Activated CD4-positive, alpha-beta T cell treated with anti-CD3 and anti-CD28 coated beads for 1 hour (primary cell): ENCODE measurements at regions not wholly inside any gene's neighbourhood (a gene's known extent, or its start where the extent isn't known, plus 50 kb on each side); places are given as distances from the start of the nearest gene placed in this dataset.
"Not testable (repeated sequence)": the region's sequence is repeated elsewhere in the genome, so short reads cannot be mapped to it uniquely, and the experiment has no call there.

Source experiments
- DNase-seq: peaks from one replicate; pipeline ENCODE4 v3.0.0-alpha.2; 2020

GRCh38 chr2:128416109-128416785 lies 97.6 kb upstream of the HS6ST1 start:
- DNase-seq = no peak

GRCh38 chr2:128416806-128417205 lies 98.1 kb upstream of the HS6ST1 start:
- DNase-seq = no peak

- not testable (repeated sequence) for DNase-seq
These were observed 98.6 kb upstream of the HS6ST1 start for GRCh38 chr2:128417264-128417663.

GRCh38 chr2:128420131-128420530 lies 101.5 kb upstream of the HS6ST1 start:
- no peak for DNase-seq

GRCh38 chr2:128420776-128421175 lies 102.1 kb upstream of the HS6ST1 start:
- no peak for DNase-seq

- DNase-seq = peak; percentile 2
These were observed 102.6 kb upstream of the HS6ST1 start for GRCh38 chr2:128421286-128421685.

GRCh38 chr2:128421861-128422311 lies 103.2 kb upstream of the HS6ST1 start:
- no peak for DNase-seq

GRCh38 chr2:128422571-128422970 lies 103.9 kb upstream of the HS6ST1 start:
- no peak for DNase-seq

- no peak for DNase-seq
These were observed 105.1 kb upstream of the HS6ST1 start for GRCh38 chr2:128423788-128424165.

GRCh38 chr2:128424406-128425171 lies 105.9 kb upstream of the HS6ST1 start:
- DNase-seq = no peak

- DNase-seq = no peak
These were observed 106.5 kb upstream of the HS6ST1 start for GRCh38 chr2:128425216-128425615.

GRCh38 chr2:128425731-128426620 lies 107.3 kb upstream of the HS6ST1 start:
- DNase-seq = no peak

GRCh38 chr2:128427413-128427755 lies 108.7 kb upstream of the HS6ST1 start:
- DNase-seq = no peak

- DNase-seq = no peak
These were observed 109.7 kb upstream of the HS6ST1 start for GRCh38 chr2:128428415-128428814.

- no peak for DNase-seq
These were observed 113.8 kb upstream of the HS6ST1 start for GRCh38 chr2:128432423-128432822.

GRCh38 chr2:128433911-128434550 lies 115.4 kb upstream of the HS6ST1 start:
- no peak for DNase-seq

GRCh38 chr2:128435576-128436478 lies 117.2 kb upstream of the HS6ST1 start:
- DNase-seq = no peak

GRCh38 chr2:128436479-128437203 lies 118.0 kb upstream of the HS6ST1 start:
- no peak for DNase-seq

- peak; percentile 1 for DNase-seq
These were observed 118.5 kb upstream of the HS6ST1 start for GRCh38 chr2:128437204-128437565.

- DNase-seq = no peak
These were observed 119.4 kb upstream of the HS6ST1 start for GRCh38 chr2:128438091-128438490.

- no peak for DNase-seq
These were observed 119.9 kb upstream of the HS6ST1 start for GRCh38 chr2:128438586-128438985.
